IMR-90 (cell line): ENCODE measurements at regions not wholly inside any gene's neighbourhood (a gene's known extent, or its start where the extent isn't known, plus 50 kb on each side); places are given as distances from the start of the nearest gene placed in this dataset.

Experiments
- ATAC-seq: fragments of 200-7000 bp; cut with Tn5 transposase; 2 replicates; pipeline ENCODE4 v1.9.1; 2020; ENCODE audit warnings: low read depth, mild to moderate bottlenecking, moderate library complexity
- BruUV-seq: library from RNA; stranded (reverse); fragments of 400-500 nt; replicated peaks from 2 replicates; lab custom pipeline; 2021; lab: Mats Ljungman, UMichigan
- CTCF ChIA-PET: fragments of 300-600 bp; formaldehyde crosslinking; extraction: SDS; loops from one replicate; lab custom pipeline; 2021; ENCODE audit warnings: antibody characterized with exemption; lab: Yijun Ruan, JAX
- POLR2A ChIA-PET: fragments of 300-600 bp; sonication (Branson Sonifier 250); formaldehyde crosslinking; loops from one replicate; lab custom pipeline; 2022; ENCODE audit warnings: antibody characterized with exemption; ENCODE audit not compliant: unreplicated experiment; lab: Charles Lee
- DNase-seq: peaks from one replicate; pipeline ENCODE4 v3.0.0; 2013
- H2AFZ ChIP-seq: replicated peaks from 2 replicates; pipeline ENCODE3; 2013; ENCODE audit warnings: low read length, mild to moderate bottlenecking; ENCODE audit not compliant: poor library complexity
- H2AK5ac ChIP-seq: 2 replicates; pipeline ENCODE4 v1.6.1; 2013; ENCODE audit warnings: low read depth, low read length, inconsistent platforms
- H2AK9ac ChIP-seq: replicated peaks from 2 replicates; pipeline ENCODE3; 2013; ENCODE audit warnings: mild to moderate bottlenecking, low read depth, low read length, moderate library complexity; ENCODE audit not compliant: poor library complexity
- H2BK120ac ChIP-seq: 2 replicates; pipeline ENCODE4 v1.6.1; 2013; ENCODE audit warnings: low read depth, low read length, inconsistent platforms
- H2BK15ac ChIP-seq: 3 replicates; pipeline ENCODE4 v1.6.1; 2013; ENCODE audit warnings: low read depth, low read length, inconsistent platforms
- H2BK20ac ChIP-seq: 2 replicates; pipeline ENCODE4 v1.6.1; 2013; ENCODE audit warnings: low read depth, mild to moderate bottlenecking, inconsistent platforms, low read length, moderate library complexity
- H2BK5ac ChIP-seq: 2 replicates; pipeline ENCODE4 v1.6.1; 2013; ENCODE audit warnings: mild to moderate bottlenecking, low read depth, low read length, inconsistent platforms; ENCODE audit not compliant: poor library complexity, severe bottlenecking
- H3K14ac ChIP-seq: replicated peaks from 2 replicates; pipeline ENCODE4 v1.6.1; 2013; ENCODE audit warnings: low read depth, low read length, inconsistent platforms
- H3K18ac ChIP-seq: 2 replicates; pipeline ENCODE4 v1.6.1; 2013; ENCODE audit warnings: low read depth, low read length, control low read depth
- H3K23ac ChIP-seq: 2 replicates; pipeline ENCODE4 v1.6.1; 2013; ENCODE audit warnings: low read depth, low read length, inconsistent platforms
- H3K27ac ChIP-seq: 2 replicates; pipeline ENCODE4 v1.5.1; 2013; ENCODE audit warnings: mild to moderate bottlenecking, control low read depth, low read length; ENCODE audit not compliant: insufficient read depth
- H3K27me3 ChIP-seq: 2 replicates; pipeline ENCODE4 v1.6.1; 2013; ENCODE audit warnings: low read length; ENCODE audit not compliant: control insufficient read depth, insufficient read depth
- H3K36me3 ChIP-seq: 2 replicates; pipeline ENCODE4 v1.6.1; 2013; ENCODE audit warnings: low read length, mixed read lengths; ENCODE audit not compliant: control insufficient read depth, insufficient read depth
- H3K4ac ChIP-seq: 2 replicates; pipeline ENCODE4 v1.6.1; 2013; ENCODE audit warnings: low read depth, low read length, inconsistent platforms
- H3K4me1 ChIP-seq: 2 replicates; pipeline ENCODE4 v1.6.1; 2013; ENCODE audit warnings: low read length, mixed read lengths; ENCODE audit not compliant: control insufficient read depth, insufficient read depth
- H3K4me2 ChIP-seq: 2 replicates; pipeline ENCODE4 v1.6.1; 2013; ENCODE audit warnings: low read depth, mild to moderate bottlenecking, control low read depth, low read length, moderate library complexity
- H3K4me3 ChIP-seq: 2 replicates; pipeline ENCODE4 v1.5.1; 2013; ENCODE audit warnings: low read depth, mild to moderate bottlenecking, control low read depth, low read length, moderate library complexity; ENCODE audit not compliant: insufficient read depth
- H3K56ac ChIP-seq: 2 replicates; pipeline ENCODE4 v1.6.1; 2013; ENCODE audit warnings: low read length, inconsistent platforms; ENCODE audit not compliant: insufficient read depth; ENCODE audit errors: extremely low read depth
- H3K79me1 ChIP-seq, 2 experiments: 2 replicates each; pipeline ENCODE4 v1.6.1; 2013; ENCODE audit warnings: low read length in 2 of 2, inconsistent platforms in 1 of 2, low read depth in 1 of 2
- H3K9ac ChIP-seq: 2 replicates; pipeline ENCODE4 v1.6.1; 2013; ENCODE audit warnings: low read depth, low read length, control low read depth
- H3K9me1 ChIP-seq: 2 replicates; pipeline ENCODE4 v1.6.1; 2013; ENCODE audit warnings: low read length, inconsistent platforms; ENCODE audit not compliant: insufficient read depth
- H3K9me3 ChIP-seq: 2 replicates; pipeline ENCODE4 v1.6.1; 2013; ENCODE audit warnings: low read length; ENCODE audit not compliant: control insufficient read depth, insufficient read depth
- H4K20me1 ChIP-seq: 2 replicates; pipeline ENCODE4 v1.6.1; 2013; ENCODE audit warnings: low read length, inconsistent platforms; ENCODE audit not compliant: insufficient read depth
- H4K5ac ChIP-seq: 2 replicates; pipeline ENCODE4 v1.6.1; 2013; ENCODE audit warnings: mild to moderate bottlenecking, low read depth, low read length, control low read depth
- H4K8ac ChIP-seq, 2 experiments: 2 replicates each; pipeline ENCODE4 v1.6.1; 2013; ENCODE audit warnings: low read depth in 2 of 2, low read length in 2 of 2, control low read depth in 1 of 2, inconsistent platforms in 1 of 2
- H4K91ac ChIP-seq: 2 replicates; pipeline ENCODE4 v1.6.1; 2013; ENCODE audit warnings: low read depth, low read length, inconsistent platforms; ENCODE audit not compliant: insufficient read depth
- CHD1 ChIP-seq: IDR thresholded peaks from 2 replicates; pipeline ENCODE4 v1.6.1; 2012; ENCODE audit warnings: low read depth, low read length, improper control_type of control experiment
- CTCF ChIP-seq: conservative IDR thresholded peaks from 2 replicates; pipeline ENCODE4 v1.5.1; 2012; ENCODE audit warnings: mild to moderate bottlenecking, low read depth, low read length, improper control_type of control experiment
- FOS ChIP-seq: fragments of 150-350 bp; IDR thresholded peaks from 2 replicates; pipeline ENCODE4 v1.6.1; 2016; ENCODE audit warnings: low read depth, low read length
- MAZ ChIP-seq: IDR thresholded peaks from 2 replicates; pipeline ENCODE4 v1.6.1; 2012; ENCODE audit warnings: low read depth, mild to moderate bottlenecking, low read length, improper control_type of control experiment, moderate library complexity, borderline replicate concordance
- NFE2L2 ChIP-seq: fragments of 150-350 bp; IDR thresholded peaks from 2 replicates; pipeline ENCODE4 v1.6.1; 2016; ENCODE audit warnings: low read depth, mild to moderate bottlenecking, low read length
- WGBS, 2 experiments: methylation state at CpG; one replicate each; pipeline versions ENCODE4 v1.1.5 to v1.1.7; 2013; ENCODE audit warnings: missing lambda C conversion rate in 2 of 2; ENCODE audit not compliant: insufficient read length in 1 of 2; ENCODE audit errors: extremely low coverage in 2 of 2; 5-methylcytosine and 5-hydroxymethylcytosine counted together
- dilution Hi-C: fragments of 300-500 bp; cut with HindIII; formaldehyde crosslinking; loops from one replicate; pipeline ENCODE4 v1.14.3; 2018; ENCODE audit warnings: low sequenced_read_pairs; ENCODE audit not compliant: unreplicated experiment
- in situ Hi-C: fragments of 300-500 bp; cut with MboI; formaldehyde crosslinking; loops from 3 replicates; pipeline ENCODE4 v1.14.3; 2019; ENCODE audit warnings: low sequenced_read_pairs, inconsistent platforms, mixed read lengths
- intact Hi-C: fragments of 100-400 bp; cut with micrococcal nuclease; formaldehyde crosslinking; loops from 2 replicates; pipeline ENCODE4 v1.10.0; 2022

- H3K9me3 ChIP-seq = peaks cover 8% of the 10 kb centered on the region
- intact Hi-C loops = no loop called here
- no peak overlapping the region for H2BK20ac ChIP-seq
- no peaks in the 10 kb centered on the region for H3K79me1 ChIP-seq
- no peak overlapping the region for H3K14ac ChIP-seq
- H3K9ac ChIP-seq = no peak overlapping the region
- ChIA-PET POLR2A (no interaction called here), CTCF (no interaction called here)
- no peak overlapping the region for H2AFZ ChIP-seq
- no peak overlapping the region for H3K4ac ChIP-seq
- H3K4me1 ChIP-seq = no peaks in the 10 kb centered on the region
- no peak overlapping the region for H2AK5ac ChIP-seq
- H4K20me1 ChIP-seq = no peaks in the 10 kb centered on the region
- no peak overlapping the region for H3K23ac ChIP-seq
- no peak overlapping the region for H2BK15ac ChIP-seq
- H3K4me2 ChIP-seq = no peak overlapping the region
- H3K27ac ChIP-seq = no peak overlapping the region
- dilution Hi-C loops = no loop called here
- H3K4me3 ChIP-seq = no peak overlapping the region
- H4K8ac ChIP-seq = no peak overlapping the region
- no peak overlapping the region for H2BK120ac ChIP-seq
- no TSS peak for BruUV-seq
- no peaks in the 10 kb centered on the region for H3K9me1 ChIP-seq
- H4K91ac ChIP-seq = no peak overlapping the region
- TF ChIP-seq NFE2L2 (no peak), CHD1 (no peak), MAZ (no peak), CTCF (no peak), FOS (no peak)
- DNase-seq = no peak
- no peak overlapping the region for H3K18ac ChIP-seq
- no peak overlapping the region for H4K5ac ChIP-seq
- no peaks in the 10 kb centered on the region for H3K27me3 ChIP-seq
- in situ Hi-C loops = no loop called here
- H3K56ac ChIP-seq = no peak overlapping the region; the same call in 1 of the 2 replicates
- no peaks in the 10 kb centered on the region for H3K36me3 ChIP-seq
- no peak for ATAC-seq
- WGBS, 2 experiments = no CpG with 5 or more reads among the region's 6 CpGs
- H2AK9ac ChIP-seq = no peak overlapping the region
- no peak overlapping the region for H2BK5ac ChIP-seq
Measured at GRCh38 chr14:105830171-105830570, 303.8 kb downstream of the TMEM121 start.
